GM19351 (cell line): ENCODE measurements at regions not wholly inside any gene's neighbourhood (a gene's known extent, or its start where the extent isn't known, plus 50 kb on each side); places are given as distances from the start of the nearest gene placed in this dataset.

Source experiments
- ATAC-seq: cut with Tn5 transposase; IDR thresholded peaks from one replicate; pipeline ENCODE4 v1.9.1; 2021; ENCODE audit warnings: mild to moderate bottlenecking, moderate library complexity; ENCODE audit not compliant: unreplicated experiment

GRCh38 chr3:106573605-106574004, 704.8 kb upstream of the CBLB start:
- no peak for ATAC-seq

- no peak for ATAC-seq
These were observed 706.2 kb upstream of the CBLB start for GRCh38 chr3:106575029-106575428.

DNA sequence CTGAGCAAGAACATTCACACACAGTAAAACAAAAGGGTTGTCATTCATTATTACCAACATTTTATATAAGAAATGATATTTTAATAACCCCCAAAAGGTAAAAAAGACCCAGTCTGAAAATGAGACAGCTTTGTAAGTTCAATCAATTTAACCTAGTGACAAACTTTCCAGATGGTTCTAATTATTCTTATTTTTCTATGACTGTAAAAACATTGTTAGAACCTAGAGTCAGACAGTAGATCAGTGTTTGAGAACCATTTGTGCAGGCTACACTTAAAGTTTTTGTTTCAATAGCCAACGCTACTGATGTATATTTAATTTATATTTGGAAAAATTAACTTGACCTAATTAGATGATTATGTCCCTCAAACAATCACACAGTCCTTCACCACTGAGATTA, 708.4 kb upstream of the CBLB start:
- ATAC-seq, result no peak

DNA sequence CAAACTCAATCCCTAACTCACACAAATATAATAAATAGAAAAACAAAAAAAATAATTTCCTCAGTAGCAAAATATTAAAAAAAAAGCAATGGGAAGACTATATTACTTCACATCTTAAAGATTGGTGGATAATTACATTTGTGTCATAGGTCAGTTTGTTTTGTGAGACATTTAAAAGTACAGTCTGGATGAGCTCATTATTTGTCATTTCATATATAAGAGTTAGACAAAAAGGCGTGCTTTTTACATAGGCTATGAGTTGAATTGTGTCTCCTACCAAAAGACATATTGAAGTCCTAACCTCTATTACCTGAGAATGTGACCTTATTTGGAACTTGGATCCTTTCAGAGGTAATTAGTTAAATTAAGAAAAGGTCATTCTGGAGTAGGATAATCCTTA, 710.1 kb upstream of the CBLB start:
- no peak for ATAC-seq

- no peak for ATAC-seq
These were observed 713.3 kb upstream of the CBLB start for GRCh38 chr3:106582151-106582550.

DNA sequence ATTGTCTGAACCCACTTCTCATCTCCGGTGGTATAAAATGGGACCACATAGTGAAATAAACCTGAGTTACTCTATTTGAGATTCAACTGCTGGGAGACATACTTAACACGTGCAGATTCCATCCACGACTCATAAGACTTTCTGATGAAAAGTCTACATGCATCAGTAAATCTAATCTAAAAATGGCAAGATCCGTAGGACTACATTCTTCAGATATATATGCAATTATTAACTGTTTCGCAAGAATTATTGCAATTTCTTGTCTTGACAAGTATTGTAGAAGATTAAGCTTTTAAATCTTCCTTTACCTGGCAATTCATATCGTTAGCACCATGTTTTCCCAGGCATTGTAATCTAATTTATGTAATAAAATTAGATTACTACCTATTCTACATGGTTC, 718.7 kb upstream of the CBLB start:
- no peak for ATAC-seq

- no peak for ATAC-seq
These were observed 719.9 kb upstream of the CBLB start for GRCh38 chr3:106588739-106589138.

GRCh38 chr3:106589311-106589942, 720.6 kb upstream of the CBLB start:
- ATAC-seq, result no peak

DNA sequence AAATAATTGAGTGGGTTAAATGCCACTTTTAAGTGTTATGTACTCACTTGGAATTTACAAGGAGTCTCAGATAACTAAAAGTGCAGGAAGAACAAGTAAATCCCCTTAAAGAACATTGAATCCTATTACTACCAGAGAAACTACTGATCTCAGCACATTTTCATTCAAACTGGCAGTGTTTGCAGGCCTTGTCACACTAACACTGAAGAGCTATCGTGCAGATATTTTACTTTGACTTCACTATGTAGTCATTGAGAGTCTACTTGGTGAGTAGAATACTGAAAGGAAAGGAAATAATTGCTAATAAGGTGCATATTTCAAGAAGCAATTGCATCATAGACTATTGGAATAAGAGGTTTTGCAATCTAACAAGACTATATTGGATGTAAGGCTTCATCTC, 721.4 kb upstream of the CBLB start:
- ATAC-seq, result no peak

- ATAC-seq, result no peak
These were observed 724.6 kb upstream of the CBLB start for GRCh38 chr3:106593381-106593780.

GRCh38 chr3:106609666-106610301, 741.0 kb upstream of the CBLB start:
- ATAC-seq, result peak; percentile 94

DNA sequence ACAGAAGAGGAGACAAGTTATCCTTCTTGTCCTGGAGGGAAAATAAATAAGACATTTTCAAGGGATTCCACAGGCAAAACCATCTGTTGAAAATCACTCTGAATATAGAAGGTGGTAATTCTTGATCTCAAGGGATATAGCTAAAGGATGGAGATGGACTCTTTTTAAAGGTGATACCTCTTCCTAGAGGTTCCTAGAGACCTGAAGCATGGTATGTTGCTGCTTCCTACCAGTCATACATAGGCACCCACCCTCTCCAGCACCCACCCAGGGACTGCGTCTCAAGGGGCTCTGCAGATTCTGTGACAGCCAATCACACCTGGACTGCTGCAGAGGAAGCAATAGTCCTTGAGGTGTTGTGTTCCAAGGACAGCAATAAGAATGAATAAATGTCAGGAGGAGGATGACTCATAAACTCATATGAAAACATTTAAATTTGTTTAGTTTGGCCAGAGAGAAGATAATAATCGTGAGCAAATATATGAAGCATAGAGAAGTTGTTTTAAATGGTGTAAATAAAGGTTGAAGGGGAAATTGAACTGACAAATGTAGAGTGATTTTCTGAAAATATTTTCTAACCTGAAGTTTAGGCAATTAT, 741.6 kb upstream of the CBLB start:
- no peak for ATAC-seq

GRCh38 chr3:106611116-106611515, 742.3 kb upstream of the CBLB start:
- ATAC-seq, result no peak

GRCh38 chr3:106611841-106612240, 743.0 kb upstream of the CBLB start:
- ATAC-seq, result no peak

- ATAC-seq, result no peak
These were observed 747.7 kb upstream of the CBLB start for GRCh38 chr3:106616556-106616955.

DNA sequence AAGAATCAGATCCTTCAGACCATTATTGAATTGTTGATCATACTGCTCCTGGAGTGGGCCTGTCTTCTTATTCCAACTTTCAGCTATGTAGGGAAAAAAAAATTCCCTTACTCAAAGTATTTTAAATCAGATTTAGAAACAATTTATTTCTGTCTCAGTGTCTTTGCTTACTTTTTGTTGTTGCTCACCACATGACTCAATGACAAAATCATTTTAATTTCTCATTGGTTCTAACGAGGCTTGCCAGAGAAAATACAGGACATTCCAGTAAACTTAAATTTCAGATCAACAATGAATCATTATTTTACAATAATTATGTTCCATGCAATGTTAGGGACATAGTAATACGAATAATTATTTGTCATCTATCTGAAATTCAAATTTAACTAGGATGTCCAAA, 748.5 kb upstream of the CBLB start:
- no peak for ATAC-seq

- no peak for ATAC-seq
These were observed 751.8 kb upstream of the CBLB start for GRCh38 chr3:106620646-106621045.

DNA sequence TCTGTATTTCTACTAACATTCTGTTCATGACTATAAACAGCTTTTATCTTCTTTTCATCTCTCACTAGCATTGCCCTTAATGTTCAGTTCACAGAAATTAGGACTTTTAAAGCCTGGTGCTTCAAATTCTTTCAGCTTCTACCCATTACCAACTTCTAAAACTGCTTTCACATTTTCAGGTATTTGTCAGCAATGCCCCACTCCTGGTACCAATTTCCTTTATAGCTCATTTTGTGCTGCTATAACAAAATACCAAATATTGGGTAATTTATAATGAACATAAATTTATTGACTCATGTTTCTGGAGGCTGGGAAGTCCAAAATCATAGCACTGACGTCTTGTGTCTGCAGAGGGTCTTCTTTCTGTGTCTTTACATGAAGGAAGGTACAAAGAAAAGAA, 753.1 kb upstream of the CCDC54 start:
- ATAC-seq, result no peak

GRCh38 chr3:106628407-106628806, 748.8 kb upstream of the CCDC54 start:
- no peak for ATAC-seq

DNA sequence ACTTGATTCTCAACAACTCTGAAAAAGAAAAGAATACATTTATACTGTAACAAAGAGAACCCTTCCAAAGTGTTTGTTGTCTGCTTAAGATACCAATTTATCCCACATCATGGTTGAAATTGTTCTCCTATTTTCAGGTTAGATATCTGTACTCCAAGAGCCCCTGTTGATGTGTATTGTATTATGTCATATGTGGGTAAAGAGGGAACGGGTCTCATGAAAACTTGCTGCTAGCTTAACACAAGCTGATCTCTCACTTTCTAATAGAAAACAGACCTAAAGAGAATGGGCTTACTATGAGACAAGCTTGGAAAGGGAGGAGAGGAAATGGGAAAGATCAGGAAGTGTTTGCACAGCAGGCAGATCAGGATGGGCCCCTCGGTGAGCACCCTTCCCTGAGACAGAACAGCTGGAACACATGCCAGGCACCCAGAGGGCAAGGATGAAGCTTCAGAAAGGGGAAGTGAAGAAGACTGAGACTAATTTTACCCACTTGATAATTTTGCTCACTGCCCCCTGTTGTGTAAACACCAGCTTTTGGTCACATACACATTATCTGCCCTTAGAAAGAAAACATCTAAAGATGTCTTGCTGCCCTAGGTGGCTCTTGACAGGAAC, 747.9 kb upstream of the CCDC54 start:
- peak; percentile 86 for ATAC-seq

- ATAC-seq, result no peak
These were observed 745.7 kb upstream of the CCDC54 start for GRCh38 chr3:106631373-106632108.
